Astrocyte of the hippocampus (primary cell): ENCODE measurements at regions not wholly inside any gene's neighbourhood (a gene's known extent, or its start where the extent isn't known, plus 50 kb on each side); places are given as distances from the start of the nearest gene placed in this dataset.
"Not testable (repeated sequence)": the region's sequence is repeated elsewhere in the genome, so short reads cannot be mapped to it uniquely, and the experiment has no call there.

ENCODE experiments used
- DNase-seq: peaks from one replicate; pipeline ENCODE4 v3.0.0; 2011; ENCODE audit warnings: low read depth, low spot score

DNA sequence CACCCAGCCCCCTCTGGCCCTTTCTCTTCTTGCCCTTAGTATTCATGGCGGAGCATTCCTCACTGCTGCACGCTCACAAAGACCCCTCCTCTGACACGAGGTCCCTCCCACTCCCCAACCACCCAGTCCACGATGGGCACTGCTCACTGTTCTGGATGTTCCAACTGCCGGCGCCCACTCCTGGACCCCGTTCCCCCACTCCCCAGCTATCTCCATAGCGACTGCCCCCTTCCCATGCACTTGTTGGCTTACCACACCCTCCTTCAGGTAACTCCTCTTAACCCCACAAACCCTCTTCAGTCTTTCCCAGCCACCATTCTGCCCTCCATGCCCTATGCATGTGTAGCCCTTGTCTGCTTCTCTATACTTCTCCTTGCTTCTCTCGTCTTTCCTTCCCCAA, 961.5 kb upstream of the DEFB115 start:
- DNase-seq, result not testable (repeated sequence)

DNA sequence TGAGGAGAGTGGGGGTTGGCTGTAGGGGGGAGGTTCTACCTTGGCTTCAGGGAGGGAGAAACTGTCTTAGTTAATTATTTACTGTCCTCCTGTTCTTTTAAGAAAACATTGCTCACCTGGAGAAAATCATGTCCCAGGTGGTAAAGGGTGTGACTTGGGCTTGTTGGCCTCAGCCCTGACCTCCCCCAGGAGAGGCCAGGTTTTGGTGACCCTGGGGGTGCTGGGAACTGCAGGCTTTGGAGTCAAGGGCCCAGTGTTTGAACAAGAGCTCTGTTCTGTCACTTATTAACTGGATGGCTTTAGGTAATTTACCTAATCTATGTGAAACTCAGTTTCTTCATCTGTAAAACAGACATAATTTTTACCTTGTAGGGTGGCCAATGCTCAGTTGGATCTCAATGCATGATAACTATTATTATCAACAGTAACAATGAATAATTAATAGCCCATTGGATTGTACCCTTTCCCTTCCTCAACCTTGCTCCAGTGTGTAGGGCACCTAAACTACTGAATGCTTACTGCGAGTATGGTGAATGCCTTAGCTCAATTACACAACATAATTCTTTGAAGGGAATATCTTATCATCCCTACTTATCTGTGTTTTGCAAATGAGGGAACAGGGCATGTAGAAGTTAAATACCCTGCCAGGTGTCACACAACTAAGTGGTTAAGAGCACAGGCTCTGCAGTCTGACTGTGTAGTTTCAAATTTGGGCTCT, 959.4 kb upstream of the DEFB115 start:
- DNase-seq, result not testable (repeated sequence)

GRCh38 chr20:30300220-30300642, 957.2 kb upstream of the DEFB115 start:
- DNase-seq, result not testable (repeated sequence)

- not testable (repeated sequence) for DNase-seq
These were observed 954.7 kb upstream of the DEFB115 start for GRCh38 chr20:30302786-30303185.

- not testable (repeated sequence) for DNase-seq
These were observed 947.5 kb upstream of the DEFB115 start for GRCh38 chr20:30309938-30310337.

DNA sequence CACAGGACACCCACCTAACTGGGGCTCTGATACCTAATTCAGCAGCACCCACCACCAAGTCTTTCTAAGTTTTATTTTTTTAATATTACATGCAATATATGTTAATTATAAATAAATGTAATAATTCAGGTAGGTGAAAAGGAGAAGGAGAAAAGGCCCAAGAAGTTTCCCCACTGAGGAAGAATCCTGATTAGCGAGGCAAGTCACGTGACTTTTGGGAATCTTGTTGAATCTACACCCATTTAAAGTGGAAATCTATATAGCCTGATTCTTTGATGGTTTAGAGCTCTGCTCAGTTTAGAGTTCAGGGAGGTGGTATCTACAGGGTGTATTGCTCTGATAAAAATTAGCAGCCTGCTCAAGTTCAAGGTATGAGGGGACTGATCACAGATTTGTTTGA, 947.1 kb upstream of the DEFB115 start:
- DNase-seq, result not testable (repeated sequence)

DNA sequence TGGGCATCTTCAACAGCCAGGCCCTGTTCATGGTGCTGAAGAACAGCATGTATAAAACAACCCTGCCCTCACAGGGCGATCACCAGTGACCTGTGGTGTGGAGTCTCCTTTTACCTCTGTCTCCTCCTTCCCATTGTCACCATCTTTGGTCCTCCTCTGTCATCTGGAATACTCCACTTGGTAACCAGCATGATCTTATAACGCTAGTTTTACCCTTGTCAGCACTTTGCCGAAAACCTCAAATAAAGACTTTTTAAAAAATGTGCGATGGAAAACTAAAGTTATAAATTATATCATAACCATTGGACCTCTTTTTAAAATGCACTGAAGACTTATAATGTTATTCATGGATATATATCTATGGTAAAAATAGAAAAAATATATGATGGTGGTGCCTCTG, 945.2 kb upstream of the DEFB115 start:
- DNase-seq, result not testable (repeated sequence)

DNA sequence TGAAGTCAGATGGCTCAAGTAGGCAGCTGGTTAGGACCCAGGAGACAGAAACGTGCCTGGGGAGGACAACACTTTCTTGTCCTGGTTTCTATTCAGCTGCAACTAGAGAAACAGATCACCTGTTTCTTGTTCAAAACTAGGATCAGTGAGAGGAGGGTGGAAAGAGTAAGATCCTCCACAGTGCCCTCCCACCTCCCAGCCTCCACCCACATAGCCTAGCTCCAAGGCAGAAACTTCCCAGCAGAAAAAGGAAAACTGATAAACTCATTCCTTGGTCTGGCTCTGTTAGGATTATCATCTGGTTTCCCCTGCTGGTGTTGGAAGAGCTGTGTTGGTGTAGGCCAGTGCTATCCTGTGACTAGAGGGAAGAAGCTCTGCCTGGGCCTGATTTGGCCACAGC, 943.8 kb upstream of the DEFB115 start:
- not testable (repeated sequence) for DNase-seq

DNA sequence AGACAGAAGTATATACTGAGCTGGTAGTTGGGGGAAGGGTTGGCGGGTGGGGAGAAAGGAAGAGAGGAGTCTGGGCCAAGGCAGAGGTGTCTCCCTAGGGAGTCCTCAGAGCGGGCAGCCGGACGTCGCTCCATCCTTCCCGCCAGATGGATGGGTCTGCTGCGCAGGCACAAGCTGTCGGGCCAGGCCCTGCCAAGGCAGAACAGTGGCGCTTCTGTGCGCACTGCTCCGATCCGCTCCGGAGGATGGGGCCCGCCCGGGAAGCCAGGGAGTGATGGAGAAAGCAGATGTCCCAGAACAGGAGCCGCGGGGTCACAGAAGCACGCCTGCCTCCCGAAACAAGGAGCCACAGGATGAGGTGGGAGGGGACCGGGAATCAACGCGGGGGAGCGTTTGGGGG, 941.4 kb upstream of the DEFB115 start:
- DNase-seq, result not testable (repeated sequence)

DNA sequence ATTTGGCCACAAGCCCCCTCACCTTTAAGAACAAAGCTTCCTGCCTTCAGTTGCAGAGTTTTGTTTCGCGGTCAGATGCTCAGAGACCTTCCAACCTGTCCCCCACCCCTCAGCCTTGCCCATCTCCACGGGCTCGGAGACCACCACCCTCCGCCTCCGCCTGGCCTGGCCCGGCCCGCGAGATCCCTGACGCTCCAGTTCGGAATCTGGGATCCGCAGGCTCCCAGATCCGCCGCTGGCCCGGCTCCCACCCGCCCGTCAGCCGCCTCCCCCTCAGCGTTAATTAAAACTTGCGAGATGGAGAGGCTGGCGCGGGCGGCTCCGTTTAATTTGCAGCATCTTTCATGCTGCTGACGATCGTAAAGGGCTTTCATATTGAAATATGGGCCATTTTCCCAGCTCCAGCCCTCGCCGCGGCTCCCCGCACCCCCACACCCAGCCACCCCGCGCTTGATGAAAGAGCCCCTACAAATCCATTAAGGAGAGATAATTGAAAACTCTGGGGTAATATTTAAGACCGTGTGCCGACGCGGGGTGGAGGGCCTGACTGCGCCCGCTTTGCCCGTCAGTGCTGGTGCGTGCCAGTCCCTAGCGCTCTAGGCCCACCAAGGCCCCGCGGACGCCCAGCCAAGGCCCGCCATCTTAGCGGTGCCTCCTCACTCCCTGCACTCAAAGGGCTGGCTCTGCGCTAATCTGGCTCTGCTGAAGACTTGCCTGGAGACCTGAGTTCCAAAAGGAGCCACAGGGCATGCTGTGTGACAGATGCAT, 940.7 kb upstream of the DEFB115 start:
- not testable (repeated sequence) for DNase-seq

- not testable (repeated sequence) for DNase-seq
These were observed 923.7 kb upstream of the DEFB115 start for GRCh38 chr20:30333744-30334143.

GRCh38 chr20:30337556-30337955, 919.9 kb upstream of the DEFB115 start:
- not testable (repeated sequence) for DNase-seq

DNA sequence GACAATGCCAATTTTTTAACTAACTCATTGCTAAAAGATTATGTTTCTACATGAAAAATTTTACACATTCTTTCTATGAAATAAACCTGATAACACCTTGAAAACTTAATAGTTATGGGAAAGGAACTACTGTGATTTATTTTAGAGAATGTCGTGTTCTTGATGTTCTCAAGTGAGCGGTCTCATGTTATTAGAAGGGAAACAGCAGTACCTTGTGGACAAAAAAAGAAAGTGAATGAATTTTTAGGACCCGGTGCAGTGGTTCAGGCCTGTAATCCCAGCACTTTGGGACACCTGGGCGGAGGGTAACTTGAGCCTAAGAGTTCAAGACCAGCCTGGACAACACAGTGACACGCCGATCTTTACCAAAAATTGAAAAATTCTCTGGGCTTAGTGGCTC, 908.5 kb upstream of the DEFB115 start:
- DNase-seq, result not testable (repeated sequence)

GRCh38 chr20:30356854-30357467, 900.5 kb upstream of the DEFB115 start:
- DNase-seq, result not testable (repeated sequence)

GRCh38 chr20:30361756-30362155, 895.7 kb upstream of the DEFB115 start:
- not testable (repeated sequence) for DNase-seq

GRCh38 chr20:30376430-30376766, 881.1 kb upstream of the DEFB115 start:
- not testable (repeated sequence) for DNase-seq

GRCh38 chr20:30376767-30377658, 880.5 kb upstream of the DEFB115 start:
- DNase-seq, result peak; percentile 81

GRCh38 chr20:30378317-30378716, 879.1 kb upstream of the DEFB115 start:
- DNase-seq, result not testable (repeated sequence)

DNA sequence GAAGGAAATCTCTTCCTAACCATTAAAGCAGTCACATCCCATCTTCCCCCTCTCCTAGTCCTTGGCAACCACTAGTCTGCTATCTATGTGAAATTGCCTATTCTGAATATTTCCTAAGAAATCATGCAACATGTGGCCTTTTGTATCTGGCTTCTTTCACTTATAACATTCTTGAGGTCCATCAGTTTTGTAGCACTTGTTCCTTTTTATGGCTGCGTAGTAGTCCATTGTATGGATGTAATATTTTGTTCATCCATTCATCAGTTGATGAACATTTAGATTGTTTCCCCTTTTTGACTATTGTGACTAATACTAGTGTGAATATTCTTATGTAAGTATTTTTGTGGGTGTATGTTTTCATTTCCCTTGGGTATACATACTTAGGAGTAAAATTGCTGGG, 878.7 kb upstream of the DEFB115 start:
- DNase-seq, result not testable (repeated sequence)

GRCh38 chr20:30384841-30385240, 872.6 kb upstream of the DEFB115 start:
- not testable (repeated sequence) for DNase-seq

- DNase-seq, result not testable (repeated sequence)
These were observed 871.4 kb upstream of the DEFB115 start for GRCh38 chr20:30386099-30386498.
